K562 (cell line): ENCODE measurements at regions not wholly inside any gene's neighbourhood (a gene's known extent, or its start where the extent isn't known, plus 50 kb on each side); places are given as distances from the start of the nearest gene placed in this dataset.
"Not testable (repeated sequence)": the region's sequence is repeated elsewhere in the genome, so short reads cannot be mapped to it uniquely, and the experiment has no call there.

ENCODE experiments used
- ARID2 ChIP-seq: fragments of 450-650 bp; IDR thresholded peaks from 2 replicates; pipeline ENCODE4 v1.6.1; 2017; ENCODE audit warnings: antibody characterized with exemption, mild to moderate bottlenecking
- BCLAF1 ChIP-seq, 2 experiments: fragments of 450-650 bp in 1 of 2; IDR thresholded peaks; 2 replicates each; pipeline ENCODE4 v1.6.1; 2011 to 2017; ENCODE audit warnings: low read depth in 2 of 2, antibody characterized with exemption in 1 of 2, borderline replicate concordance in 1 of 2, low read length in 1 of 2, mild to moderate bottlenecking in 1 of 2, mixed read lengths in 1 of 2; ENCODE audit not compliant: control insufficient read depth in 1 of 2
- BHLHE40 ChIP-seq: IDR thresholded peaks from 2 replicates; pipeline ENCODE4 v1.6.1; 2011; ENCODE audit warnings: low read length, improper control_type of control experiment
- CTCF ChIP-seq, 3 experiments: IDR thresholded peaks in 2 of 3; conservative IDR thresholded peaks in 1 of 3; 2 replicates each; pipeline ENCODE4 v1.5.1; 2011 to 2012; ENCODE audit warnings: low read length in 3 of 3, mild to moderate bottlenecking in 3 of 3, control low read depth in 2 of 3, improper control_type of control experiment in 1 of 3, inconsistent platforms in 1 of 3, low read depth in 1 of 3, mixed read lengths in 1 of 3, moderate library complexity in 1 of 3; ENCODE audit not compliant: insufficient read depth in 2 of 3
- EP300 ChIP-seq: IDR thresholded peaks from 2 replicates; pipeline ENCODE4 v1.6.1; 2012; ENCODE audit warnings: low read length, improper control_type of control experiment
- NBN ChIP-seq: fragments of 450-650 bp; IDR thresholded peaks from 2 replicates; pipeline ENCODE4 v1.6.1; 2016; ENCODE audit warnings: low read depth, mild to moderate bottlenecking
- POLR2A ChIP-seq: fragments of 450-650 bp; conservative IDR thresholded peaks from 2 replicates; pipeline ENCODE4 v1.6.1; 2016
- POLR2AphosphoS2 ChIP-seq: IDR thresholded peaks from 2 replicates; pipeline ENCODE4 v1.6.1; 2012; ENCODE audit warnings: low read length, improper control_type of control experiment
- POLR2AphosphoS5 ChIP-seq: IDR thresholded peaks from 2 replicates; pipeline ENCODE4 v1.6.1; 2011; ENCODE audit warnings: mild to moderate bottlenecking, low read depth, low read length, moderate library complexity; ENCODE audit not compliant: control insufficient read depth, insufficient read depth
- SP2 ChIP-seq: IDR thresholded peaks from 2 replicates; pipeline ENCODE4 v1.6.1; 2011; ENCODE audit warnings: mild to moderate bottlenecking, low read depth, low read length, moderate library complexity; ENCODE audit not compliant: poor library complexity, severe bottlenecking; ENCODE audit errors: extremely low read depth
- TAF1 ChIP-seq: IDR thresholded peaks from 2 replicates; pipeline ENCODE4 v1.6.1; 2011; ENCODE audit warnings: mild to moderate bottlenecking, low read length, moderate library complexity; ENCODE audit not compliant: insufficient read depth, control insufficient read depth, severe bottlenecking; ENCODE audit errors: extremely low read depth
- U2AF2 ChIP-seq: fragments of 200-400 bp; formaldehyde crosslinking; optimal IDR thresholded peaks from 2 replicates; pipeline ENCODE3; 2017; ENCODE audit warnings: low read depth, mild to moderate bottlenecking, low read length
- ZNF766 ChIP-seq: fragments of 200-800 bp; sonication (Bioruptor generic); conservative IDR thresholded peaks from 2 replicates; pipeline ENCODE4 v1.6.1; 2016; ENCODE audit warnings: missing genetic modification characterization, missing compliant biosample characterization

- not testable (repeated sequence) for TF ChIP-seq POLR2AphosphoS5; ARID2; CTCF (IDR thresholded peaks at IDR 0.05 in 2 of 3, conservative IDR thresholded peaks at IDR 0.05 in 1 of 3; ENCODE audit: insufficient read depth in 2 of 3, low read depth in 1 of 3, low read length in 3 of 3); BHLHE40; ZNF766 (CRISPR knock-in tag); NBN; EP300; SP2; POLR2A; BCLAF1 (IDR thresholded peaks at IDR 0.05; ENCODE audit: borderline replicate concordance in 1 of 2, control insufficient read depth in 1 of 2, low read depth in 2 of 2, low read length in 1 of 2); TAF1; POLR2AphosphoS2; U2AF2
These were observed 164.4 kb upstream of the SOX6 start for GRCh38 chr11:16520713-16521112.
